Midbrain (tissue), 1 donor: ENCODE measurements at regions not wholly inside any gene's neighbourhood (a gene's known extent, or its start where the extent isn't known, plus 50 kb on each side); places are given as distances from the start of the nearest gene placed in this dataset.
"Not testable (repeated sequence)": the region's sequence is repeated elsewhere in the genome, so short reads cannot be mapped to it uniquely, and the experiment has no call there.

Experiments
- DNase-seq: peaks from one replicate; lab custom pipeline; 2025; lab: John Stamatoyannopoulos, UW

DNA sequence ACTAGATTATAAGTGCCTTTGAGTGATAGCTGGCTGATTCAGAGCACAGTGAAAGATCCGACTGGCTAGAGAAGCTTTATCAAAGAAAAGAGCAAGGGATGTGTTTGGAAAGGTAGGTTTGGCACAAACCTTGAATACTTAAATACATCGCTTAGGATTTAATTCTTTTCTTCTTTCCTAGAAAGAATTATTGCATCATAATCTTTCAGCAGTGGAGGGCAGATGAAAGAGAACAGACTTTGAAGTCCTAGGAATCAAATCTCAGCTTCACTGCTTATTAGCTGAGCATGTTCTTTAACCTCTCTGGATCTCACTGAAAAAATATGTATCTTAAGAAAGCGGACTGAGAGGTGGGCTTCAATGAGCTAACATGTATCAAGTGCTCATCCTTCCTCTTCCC lies 122.8 kb downstream of the ZNF365 start:
- DNase-seq: no peak

GRCh38 chr10:62498271-62498670 lies 124.1 kb downstream of the ZNF365 start:
- DNase-seq: no peak

GRCh38 chr10:62500116-62500515 lies 125.9 kb downstream of the ZNF365 start:
- not testable (repeated sequence) for DNase-seq

- DNase-seq: no peak
Observed at GRCh38 chr10:62501547-62501946, 127.4 kb downstream of the ZNF365 start.

DNA sequence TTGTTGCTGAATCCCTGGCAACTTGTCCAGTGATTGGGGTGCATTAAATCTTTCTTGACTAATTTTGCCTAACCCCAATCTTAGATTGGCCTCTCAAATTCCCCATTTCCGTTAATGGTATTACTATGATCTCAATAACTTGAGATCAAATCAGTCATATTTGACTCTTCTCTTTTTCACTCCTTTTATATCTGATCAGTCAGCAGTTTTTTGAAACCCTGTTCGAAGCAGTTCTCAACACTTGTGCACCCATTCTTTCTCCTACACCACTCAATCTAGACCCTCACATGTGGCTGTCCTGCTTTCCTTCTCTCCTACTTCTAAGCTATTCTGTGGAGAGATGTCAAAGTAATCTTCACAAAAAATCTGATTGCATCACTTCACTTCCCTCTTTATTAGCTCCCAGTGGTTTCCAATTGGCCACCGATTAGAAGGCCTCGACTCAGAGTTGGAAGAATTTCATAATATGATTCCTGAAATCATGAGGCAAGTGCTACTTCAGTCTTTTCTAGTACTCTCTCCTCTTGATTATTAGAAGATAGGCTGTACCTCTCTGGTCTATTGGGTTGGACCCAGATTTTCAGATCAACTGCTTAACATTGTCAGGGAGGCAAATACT lies 128.9 kb downstream of the ZNF365 start:
- no peak for DNase-seq

- DNase-seq: no peak
Observed at GRCh38 chr10:62503872-62504271, 129.7 kb downstream of the ZNF365 start.

- DNase-seq: no peak
Observed at GRCh38 chr10:62506371-62506770, 132.2 kb downstream of the ZNF365 start.

GRCh38 chr10:62511238-62511637 lies 137.1 kb downstream of the ZNF365 start:
- DNase-seq: no peak

GRCh38 chr10:62511656-62512055 lies 137.5 kb downstream of the ZNF365 start:
- no peak for DNase-seq

- DNase-seq: no peak
Observed at GRCh38 chr10:62512732-62513475, 138.7 kb downstream of the ZNF365 start.

DNA sequence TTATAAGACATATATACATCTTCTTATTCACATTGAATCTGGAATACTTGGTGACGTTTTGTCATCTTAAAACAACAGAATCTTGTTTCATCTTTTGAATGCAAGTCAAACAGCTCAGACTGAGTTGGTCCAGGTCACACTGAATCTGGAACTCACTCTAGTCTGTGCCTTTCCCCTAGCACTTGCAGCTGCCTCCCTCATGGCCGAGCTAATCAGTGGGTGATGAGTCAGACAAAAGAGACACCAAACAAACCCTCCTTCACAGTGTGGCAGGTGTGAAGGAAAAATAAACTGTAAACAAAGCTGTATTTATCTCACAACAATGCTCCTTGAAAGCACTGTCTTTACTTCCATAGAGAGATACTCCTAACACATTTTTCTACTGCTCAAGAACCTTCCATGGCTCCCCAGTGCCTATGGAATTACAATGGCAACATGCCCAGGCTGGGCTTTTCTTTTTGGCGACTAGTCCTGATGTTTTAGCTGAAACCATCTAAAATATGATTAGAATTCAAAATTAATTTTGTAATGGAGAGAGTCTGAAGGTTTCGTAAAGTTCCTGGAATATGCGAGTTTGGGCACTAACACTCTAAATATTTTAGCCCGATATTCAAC lies 140.0 kb downstream of the ZNF365 start:
- DNase-seq: no peak

DNA sequence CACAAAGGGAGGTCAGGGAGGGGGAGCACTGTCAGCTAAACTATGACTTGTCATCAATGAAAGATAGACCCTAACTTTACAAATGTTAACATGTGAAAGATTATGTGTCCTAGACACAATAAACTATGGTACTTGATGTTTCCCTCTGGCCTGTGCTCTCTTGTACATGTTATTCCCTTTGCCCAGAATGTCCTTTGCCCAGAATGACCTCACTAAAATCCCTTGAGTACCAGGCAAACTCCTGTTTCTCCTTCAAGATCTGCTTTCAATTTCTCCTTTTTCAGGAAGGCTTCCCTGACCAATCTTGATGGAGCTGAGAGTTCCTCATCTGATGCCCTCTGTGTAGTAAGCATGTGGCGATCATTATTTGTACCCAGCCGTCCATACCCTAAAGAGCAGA lies 143.1 kb downstream of the ZNF365 start:
- no peak for DNase-seq

- no peak for DNase-seq
Observed at GRCh38 chr10:62527019-62527827, 153.1 kb downstream of the ZNF365 start.

DNA sequence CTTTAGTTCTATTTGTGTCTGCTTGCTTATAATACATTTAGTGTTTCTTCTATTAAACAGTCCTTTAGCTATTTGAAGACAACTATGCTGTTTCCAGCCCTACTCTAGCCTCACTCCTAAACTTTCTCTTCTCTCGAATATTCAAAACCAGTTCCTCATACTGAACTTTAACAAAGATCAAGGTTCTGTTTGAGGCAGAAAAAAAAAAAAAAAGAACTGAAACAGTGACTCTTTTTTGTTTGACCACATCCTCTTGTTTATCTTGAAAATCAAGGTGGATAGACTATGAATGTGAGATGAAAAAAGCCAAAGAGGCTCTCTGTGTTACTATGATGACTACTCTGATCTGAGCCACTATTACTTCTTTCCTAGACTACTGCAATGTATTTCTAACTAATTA lies 154.3 kb downstream of the ZNF365 start:
- DNase-seq: no peak

DNA sequence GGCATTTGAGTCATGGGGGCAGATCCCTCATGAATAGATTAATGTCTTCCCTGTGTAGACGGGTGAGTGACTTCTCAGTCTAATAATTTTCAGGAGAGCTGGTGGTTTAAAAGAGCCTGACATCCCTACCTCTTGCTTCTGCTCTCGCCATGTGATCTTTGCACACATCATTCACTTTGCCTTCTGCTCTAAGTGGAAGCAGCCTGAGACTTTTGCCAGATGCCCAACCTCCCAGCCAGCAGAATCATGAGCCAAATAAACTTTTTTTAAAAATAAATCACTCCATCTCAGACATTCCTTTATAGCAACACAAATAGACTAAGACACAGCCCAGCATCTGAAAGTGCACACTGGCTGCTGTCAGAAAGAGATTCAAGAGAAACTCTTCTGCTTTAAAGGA lies 155.2 kb downstream of the ZNF365 start:
- no peak for DNase-seq

GRCh38 chr10:62534031-62534430 lies 159.9 kb downstream of the ZNF365 start:
- no peak for DNase-seq

GRCh38 chr10:62538606-62539005 lies 164.4 kb downstream of the ZNF365 start:
- DNase-seq: no peak

GRCh38 chr10:62540389-62540788 lies 166.2 kb downstream of the ZNF365 start:
- no peak for DNase-seq

DNA sequence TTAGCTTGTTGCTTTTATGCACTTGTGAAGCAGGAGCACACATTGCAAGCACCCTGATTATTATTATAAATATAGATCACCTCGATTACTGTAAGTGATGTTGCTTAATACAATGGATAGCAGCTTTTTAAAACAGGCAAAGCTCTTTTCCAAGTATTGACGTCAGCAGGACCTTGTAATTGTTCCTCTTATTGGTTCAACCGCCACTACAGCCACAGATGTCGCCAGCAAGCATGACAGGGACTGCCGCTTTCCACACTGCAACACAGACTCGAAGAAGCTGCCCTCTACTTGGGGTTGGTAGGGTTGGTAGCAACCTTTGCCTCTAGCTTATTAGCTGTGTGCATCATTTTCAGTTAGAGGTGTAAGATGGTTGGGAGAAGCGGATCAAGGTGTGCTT lies 167.6 kb downstream of the ZNF365 start:
- no peak for DNase-seq

DNA sequence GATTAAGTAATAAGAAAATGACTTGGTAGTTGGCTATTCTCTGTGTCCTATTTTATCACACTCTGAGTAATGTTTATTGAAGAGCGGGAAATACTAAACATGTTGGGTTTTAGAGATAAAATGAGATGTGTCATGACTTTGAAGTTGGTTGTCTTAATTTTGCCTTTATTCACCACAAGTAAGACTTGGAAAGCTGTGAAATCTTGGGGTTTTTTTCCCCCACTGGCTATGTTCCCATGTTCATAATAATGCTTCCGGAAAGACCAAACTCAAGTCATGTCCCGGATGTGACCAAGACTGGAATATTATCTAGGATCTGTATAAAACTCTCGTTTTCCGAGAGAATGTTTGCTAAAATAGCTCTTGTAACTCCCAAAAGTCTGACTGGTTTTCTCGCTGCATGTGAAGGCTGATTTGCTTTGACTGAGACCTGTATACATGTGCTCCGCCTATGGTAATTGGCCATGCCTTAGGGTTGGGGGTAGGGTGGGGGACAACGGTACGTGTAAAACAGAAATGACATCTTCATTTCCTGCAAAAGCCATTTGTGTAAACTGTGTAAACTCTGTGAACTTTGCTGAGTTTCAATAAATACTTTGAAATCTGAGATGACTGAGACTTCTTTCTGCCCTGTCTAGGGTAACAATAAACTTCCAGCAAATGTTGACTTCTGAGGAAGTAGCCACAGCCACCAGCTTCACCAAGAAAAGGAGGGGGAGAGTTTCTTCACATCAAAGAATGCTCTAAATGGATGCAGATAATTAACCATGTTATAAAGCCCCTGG lies 169.6 kb downstream of the ZNF365 start:
- DNase-seq: no peak

DNA sequence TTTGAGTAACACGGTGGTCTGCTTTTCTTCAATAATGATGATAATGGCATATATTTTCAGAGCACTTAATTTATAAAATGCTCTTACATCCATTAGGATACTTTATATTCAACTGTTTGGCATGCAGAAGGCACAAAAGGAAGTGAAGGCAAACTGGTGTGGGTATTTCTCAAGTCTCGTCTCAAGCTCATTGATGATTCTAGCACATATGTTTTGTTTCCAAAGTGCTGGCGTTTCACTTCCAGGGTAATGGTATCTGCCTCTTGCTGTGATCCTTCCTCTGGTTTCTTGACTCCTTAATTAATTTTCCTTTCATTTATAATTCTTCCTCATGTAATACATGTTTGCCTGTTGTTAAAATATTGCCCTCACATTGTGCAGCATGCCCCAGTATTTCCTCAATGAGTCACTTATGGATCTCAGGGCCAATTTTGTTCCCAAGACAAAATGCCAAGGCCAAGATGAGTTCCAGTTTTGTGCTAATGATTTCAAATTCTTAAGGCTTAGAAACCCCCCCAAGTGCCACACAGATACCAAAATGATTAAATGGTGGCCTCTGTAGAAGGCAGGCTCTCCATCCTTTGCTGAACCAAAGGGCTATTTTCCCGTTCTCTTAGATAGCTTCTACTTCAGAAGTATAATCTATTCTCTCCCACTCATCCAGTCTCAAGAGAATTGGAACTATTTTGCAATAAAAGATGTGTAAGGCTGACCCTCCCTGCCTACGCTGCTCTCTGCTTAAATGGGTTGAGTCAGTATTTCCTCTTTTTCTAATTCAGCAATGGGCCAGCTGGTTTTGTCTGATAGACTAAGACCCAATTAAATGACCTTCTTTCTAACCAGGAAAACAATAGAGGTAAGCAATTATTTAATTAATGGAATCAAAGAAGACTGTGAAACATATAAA lies 171.2 kb downstream of the ZNF365 start:
- DNase-seq: no peak
